Neutrophil (primary cell): ENCODE measurements at regions not wholly inside any gene's neighbourhood (a gene's known extent, or its start where the extent isn't known, plus 50 kb on each side); places are given as distances from the start of the nearest gene placed in this dataset.

Experiments used
- H3K27ac ChIP-seq: fragments of 200-600 bp; sonication (generic); 2 replicates; pipeline ENCODE4 v1.5.1; 2016; ENCODE audit warnings: mild to moderate bottlenecking, moderate library complexity
- H3K27me3 ChIP-seq: fragments of 200-600 bp; sonication (generic); 2 replicates; pipeline ENCODE4 v1.6.0; 2016; ENCODE audit warnings: mild to moderate bottlenecking
- H3K36me3 ChIP-seq: fragments of 200-600 bp; sonication (generic); 2 replicates; pipeline ENCODE4 v1.5.1; 2017
- H3K4me1 ChIP-seq, 2 experiments: fragments of 200-600 bp in 1 of 2; sonication (generic) in 1 of 2; 1 replicate in 1 of 2; 2 replicates in 1 of 2; pipeline versions ENCODE4 v1.5.1 to v1.6.1; 2013 to 2016; ENCODE audit warnings: low read depth in 1 of 2, low read length in 1 of 2, mild to moderate bottlenecking in 1 of 2, moderate library complexity in 1 of 2; ENCODE audit not compliant: control insufficient read depth in 1 of 2, insufficient read depth in 1 of 2
- H3K4me3 ChIP-seq, 2 experiments: fragments of 200-600 bp in 1 of 2; sonication (generic) in 1 of 2; 1 replicate in 1 of 2; 2 replicates in 1 of 2; pipeline ENCODE4 v1.5.1; 2013 to 2016; ENCODE audit warnings: low read depth in 1 of 2, low read length in 1 of 2, mild to moderate bottlenecking in 1 of 2, moderate library complexity in 1 of 2
- H3K9me3 ChIP-seq: fragments of 200-600 bp; sonication (generic); 2 replicates; pipeline ENCODE4 v1.5.1; 2016
- CTCF ChIP-seq: fragments of 200-600 bp; sonication (generic); IDR thresholded peaks from 2 replicates; pipeline ENCODE4 v1.5.1; 2016; ENCODE audit warnings: antibody characterized with exemption

- H3K36me3 ChIP-seq, result no peaks in the 10 kb centered on the region
- no peak overlapping the region for H3K27ac ChIP-seq
- H3K9me3 ChIP-seq, result no peaks in the 10 kb centered on the region
- H3K4me3 ChIP-seq, result no peak overlapping the region
- no peaks in the 10 kb centered on the region for H3K27me3 ChIP-seq
- no peak for TF ChIP-seq CTCF
- no peaks in the 10 kb centered on the region for H3K4me1 ChIP-seq
Measured at GRCh38 chr4:14315129-14315528, 687.2 kb upstream of the CPEB2 start.

GRCh38 chr4:14317351-14317750, 684.9 kb upstream of the CPEB2 start:
- no peaks in the 10 kb centered on the region for H3K36me3 ChIP-seq
- no peaks in the 10 kb centered on the region for H3K9me3 ChIP-seq
- H3K4me1 ChIP-seq, result no peaks in the 10 kb centered on the region
- H3K27me3 ChIP-seq, result no peaks in the 10 kb centered on the region
- H3K4me3 ChIP-seq, result no peak overlapping the region
- no peak overlapping the region for H3K27ac ChIP-seq
- no peak for TF ChIP-seq CTCF

- Histone ChIP-seq H3K27me3 (no peaks in the 10 kb centered on the region), H3K27ac (no peak overlapping the region), H3K36me3 (no peaks in the 10 kb centered on the region), H3K4me3 (no peak overlapping the region), H3K9me3 (no peaks in the 10 kb centered on the region), H3K4me1 (no peaks in the 10 kb centered on the region)
- no peak for TF ChIP-seq CTCF
Measured at GRCh38 chr4:14318671-14319070, 683.6 kb upstream of the CPEB2 start.

GRCh38 chr4:14321723-14322122, 680.6 kb upstream of the CPEB2 start:
- TF ChIP-seq CTCF, result no peak
- H3K27ac ChIP-seq, result no peak overlapping the region
- H3K4me1 ChIP-seq, result no peaks in the 10 kb centered on the region
- no peak overlapping the region for H3K4me3 ChIP-seq
- no peaks in the 10 kb centered on the region for H3K9me3 ChIP-seq
- no peaks in the 10 kb centered on the region for H3K27me3 ChIP-seq
- no peaks in the 10 kb centered on the region for H3K36me3 ChIP-seq

- no peaks in the 10 kb centered on the region for H3K4me1 ChIP-seq
- no peaks in the 10 kb centered on the region for H3K36me3 ChIP-seq
- H3K4me3 ChIP-seq, result no peak overlapping the region
- no peaks in the 10 kb centered on the region for H3K9me3 ChIP-seq
- no peak for TF ChIP-seq CTCF
- H3K27ac ChIP-seq, result no peak overlapping the region
- H3K27me3 ChIP-seq, result no peaks in the 10 kb centered on the region
Measured at GRCh38 chr4:14323191-14323590, 679.1 kb upstream of the CPEB2 start.

- Histone ChIP-seq H3K36me3 (no peaks in the 10 kb centered on the region), H3K4me1 (no peaks in the 10 kb centered on the region), H3K27ac (no peak overlapping the region), H3K9me3 (no peaks in the 10 kb centered on the region), H3K27me3 (no peaks in the 10 kb centered on the region), H3K4me3 (no peak overlapping the region)
- no peak for TF ChIP-seq CTCF
Measured at GRCh38 chr4:14329228-14329627, 673.1 kb upstream of the CPEB2 start.
